GM12873 (cell line): ENCODE measurements at regions not wholly inside any gene's neighbourhood (a gene's known extent, or its start where the extent isn't known, plus 50 kb on each side); places are given as distances from the start of the nearest gene placed in this dataset.

Experiments used
- CTCF ChIP-seq: IDR thresholded peaks from 2 replicates; pipeline ENCODE4 v1.5.1; 2012; ENCODE audit warnings: low read depth, mild to moderate bottlenecking, moderate library complexity, low read length, control low read depth; ENCODE audit not compliant: insufficient read depth; ENCODE audit errors: missing control alignments

- no peak for TF ChIP-seq CTCF
Observed at GRCh38 chr15:31248263-31248662, 78.4 kb upstream of the KLF13 start.

GRCh38 chr15:31248951-31249350 is 77.7 kb upstream of the KLF13 start:
- TF ChIP-seq CTCF, result no peak

GRCh38 chr15:31250033-31250432 is 76.6 kb upstream of the KLF13 start:
- TF ChIP-seq CTCF, result no peak

GRCh38 chr15:31251165-31251564 is 75.5 kb upstream of the KLF13 start:
- no peak for TF ChIP-seq CTCF

GRCh38 chr15:31252171-31252785 is 74.4 kb upstream of the KLF13 start:
- TF ChIP-seq CTCF, result no peak

GRCh38 chr15:31254431-31255175 is 72.0 kb upstream of the KLF13 start:
- TF ChIP-seq CTCF, result no peak

- no peak for TF ChIP-seq CTCF
Observed at GRCh38 chr15:31255176-31255510, 71.5 kb upstream of the KLF13 start.
